CD4-positive, alpha-beta memory T cell (primary cell): ENCODE measurements at regions not wholly inside any gene's neighbourhood (a gene's known extent, or its start where the extent isn't known, plus 50 kb on each side); places are given as distances from the start of the nearest gene placed in this dataset.

Experiments
- CTCF ChIA-PET: fragments of 350-600 bp; sonication (Branson Sonifier 250); formaldehyde crosslinking; loops from one replicate; lab custom pipeline; 2021; ENCODE audit warnings: inconsistent platforms; ENCODE audit not compliant: partially characterized antibody; lab: Charles Lee
- POLR2A ChIA-PET: fragments of 350-600 bp; sonication (Branson Sonifier 250); formaldehyde crosslinking; loops from one replicate; lab custom pipeline; 2021; ENCODE audit not compliant: partially characterized antibody; lab: Charles Lee
- DNase-seq, 5 donors: peaks; one replicate each; pipeline versions ENCODE4 v3.0.0 to v3.0.0-alpha.2; 2020 to 2022; ENCODE audit warnings: mixed read lengths in 1 of 5
- H3K27ac ChIP-seq: one replicate; pipeline ENCODE4 v1.7.0; 2013; ENCODE audit warnings: low read depth, low read length
- H3K27me3 ChIP-seq: 2 replicates; pipeline ENCODE4 v1.7.0; 2013; ENCODE audit warnings: mild to moderate bottlenecking, low read length, moderate library complexity; ENCODE audit not compliant: insufficient read depth
- H3K36me3 ChIP-seq: 2 replicates; pipeline ENCODE4 v1.7.0; 2013; ENCODE audit warnings: mild to moderate bottlenecking, low read length, moderate library complexity; ENCODE audit not compliant: insufficient read depth
- H3K4me1 ChIP-seq: 2 replicates; pipeline ENCODE4 v1.7.0; 2013; ENCODE audit warnings: mild to moderate bottlenecking, low read length, moderate library complexity; ENCODE audit not compliant: insufficient read depth
- H3K4me3 ChIP-seq, 2 donors: one replicate each; pipeline ENCODE4 v1.7.0; 2013; ENCODE audit warnings: low read length in 2 of 2, mild to moderate bottlenecking in 1 of 2
- H3K9me3 ChIP-seq, 2 donors: one replicate each; pipeline ENCODE4 v1.7.0; 2013; ENCODE audit warnings: low read length in 2 of 2, control low read depth in 1 of 2; ENCODE audit not compliant: control insufficient read depth in 1 of 2
- H3K27ac Mint-ChIP-seq, 7 donors: one replicate each; pipeline ENCODE4 v1.8.0; 2020 to 2021; ENCODE audit warnings: mixed read lengths in 7 of 7, mild to moderate bottlenecking in 6 of 7, inconsistent platforms in 3 of 7, moderate library complexity in 3 of 7
- H3K27me3 Mint-ChIP-seq, 2 donors: one replicate each; pipeline ENCODE4 v1.8.0; 2020 to 2021; ENCODE audit warnings: mixed read lengths in 2 of 2
- H3K36me3 Mint-ChIP-seq, 2 donors: one replicate each; pipeline ENCODE4 v1.8.0; 2020 to 2021; ENCODE audit warnings: mixed read lengths in 2 of 2, inconsistent platforms in 1 of 2, mild to moderate bottlenecking in 1 of 2
- H3K4me1 Mint-ChIP-seq, 4 donors: one replicate each; pipeline ENCODE4 v1.8.0; 2020 to 2021; ENCODE audit warnings: mixed read lengths in 4 of 4, mild to moderate bottlenecking in 1 of 4
- H3K4me3 Mint-ChIP-seq, 8 donors: one replicate each; pipeline ENCODE4 v1.8.0; 2020 to 2021; ENCODE audit warnings: mixed read lengths in 8 of 8, mild to moderate bottlenecking in 7 of 8, moderate library complexity in 6 of 8, inconsistent platforms in 3 of 8
- H3K9me3 Mint-ChIP-seq, 8 donors: one replicate each; pipeline ENCODE4 v1.8.0; 2020 to 2021; ENCODE audit warnings: mixed read lengths in 8 of 8, mild to moderate bottlenecking in 5 of 8, inconsistent platforms in 3 of 8, moderate library complexity in 1 of 8
- intact Hi-C: fragments of 100-400 bp; cut with micrococcal nuclease; formaldehyde crosslinking; loops from one replicate; pipeline ENCODE4 v1.15.1; 2023

GRCh38 chr13:102993348-102993747, 72.9 kb downstream of the SLC10A2 start:
- intact Hi-C loops, result no loop called here
- Mint-ChIP-seq H3K4me1 (no peaks in the 10 kb centered on the region), H3K4me3 (no peak overlapping the region), H3K27ac (no peak overlapping the region), H3K27me3 (peaks cover 2 to 3% of the 10 kb centered on the region in 2 donors), H3K36me3 (no peaks in the 10 kb centered on the region), H3K9me3 (peaks cover 3 to 13% (median 6%) of the 10 kb centered on the region in 8 donors)
- ChIA-PET CTCF (no interaction called here), POLR2A (no interaction called here)
- Histone ChIP-seq H3K27me3 (no peaks in the 10 kb centered on the region), H3K9me3 (no peaks in the 10 kb centered on the region), H3K4me3 (no peak overlapping the region), H3K27ac (no peak overlapping the region), H3K36me3 (no peaks in the 10 kb centered on the region), H3K4me1 (no peaks in the 10 kb centered on the region)
- no peak for DNase-seq

DNA sequence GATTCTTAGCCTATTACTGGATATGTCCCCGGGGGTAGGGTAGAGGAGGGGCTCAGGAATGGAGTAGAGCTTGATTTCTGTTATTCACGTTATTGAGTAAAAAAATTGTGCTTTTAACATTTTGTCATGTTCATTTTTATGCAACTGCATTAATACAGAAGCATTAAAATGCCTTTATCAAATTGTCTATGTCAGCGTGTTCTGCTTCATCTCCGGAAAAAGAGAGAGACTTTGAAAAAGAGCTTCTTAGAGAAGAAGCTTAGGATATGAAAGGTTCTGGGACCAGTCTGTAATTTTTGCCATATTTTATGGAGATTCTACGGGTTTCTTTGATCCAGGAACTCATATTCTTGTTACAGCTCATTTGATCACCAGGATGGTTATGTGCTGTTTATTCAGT, 82.0 kb downstream of the SLC10A2 start:
- no peak overlapping the region for H3K27ac ChIP-seq
- H3K4me1 ChIP-seq, result no peaks in the 10 kb centered on the region
- H3K27me3 Mint-ChIP-seq, result peaks cover 4% of the 10 kb centered on the region in 2 donors
- no peaks in the 10 kb centered on the region for H3K36me3 ChIP-seq
- no peak overlapping the region for H3K27ac Mint-ChIP-seq
- H3K36me3 Mint-ChIP-seq, result no peaks in the 10 kb centered on the region
- no peaks in the 10 kb centered on the region for H3K4me1 Mint-ChIP-seq
- H3K4me3 ChIP-seq, result no peak overlapping the region
- intact Hi-C loops, result no loop called here
- ChIA-PET POLR2A (no interaction called here), CTCF (no interaction called here)
- no peaks in the 10 kb centered on the region for H3K27me3 ChIP-seq
- peaks cover 0 to 4% of the 10 kb centered on the region in 2 donors for H3K9me3 ChIP-seq
- no peak for DNase-seq
- H3K4me3 Mint-ChIP-seq, result no peak overlapping the region
- H3K9me3 Mint-ChIP-seq, result peaks cover 8 to 30% (median 12%) of the 10 kb centered on the region in 8 donors

- H3K4me1 Mint-ChIP-seq, result no peaks in the 10 kb centered on the region
- Histone ChIP-seq H3K36me3 (no peaks in the 10 kb centered on the region), H3K27me3 (no peaks in the 10 kb centered on the region), H3K27ac (no peak overlapping the region), H3K9me3 (peaks cover 0 to 4% of the 10 kb centered on the region in 2 donors), H3K4me1 (no peaks in the 10 kb centered on the region), H3K4me3 (no peak overlapping the region)
- intact Hi-C loops, result no loop called here
- no peak overlapping the region for H3K27ac Mint-ChIP-seq
- H3K36me3 Mint-ChIP-seq, result no peaks in the 10 kb centered on the region
- no peak for DNase-seq
- peaks cover 6 to 25% (median 10%) of the 10 kb centered on the region in 8 donors for H3K9me3 Mint-ChIP-seq
- CTCF ChIA-PET, result no interaction called here
- no peak overlapping the region for H3K4me3 Mint-ChIP-seq
- peaks cover 4% of the 10 kb centered on the region in 2 donors for H3K27me3 Mint-ChIP-seq
- POLR2A ChIA-PET, result no interaction called here
Observed at GRCh38 chr13:102983496-102983895, 82.7 kb downstream of the SLC10A2 start.

DNA sequence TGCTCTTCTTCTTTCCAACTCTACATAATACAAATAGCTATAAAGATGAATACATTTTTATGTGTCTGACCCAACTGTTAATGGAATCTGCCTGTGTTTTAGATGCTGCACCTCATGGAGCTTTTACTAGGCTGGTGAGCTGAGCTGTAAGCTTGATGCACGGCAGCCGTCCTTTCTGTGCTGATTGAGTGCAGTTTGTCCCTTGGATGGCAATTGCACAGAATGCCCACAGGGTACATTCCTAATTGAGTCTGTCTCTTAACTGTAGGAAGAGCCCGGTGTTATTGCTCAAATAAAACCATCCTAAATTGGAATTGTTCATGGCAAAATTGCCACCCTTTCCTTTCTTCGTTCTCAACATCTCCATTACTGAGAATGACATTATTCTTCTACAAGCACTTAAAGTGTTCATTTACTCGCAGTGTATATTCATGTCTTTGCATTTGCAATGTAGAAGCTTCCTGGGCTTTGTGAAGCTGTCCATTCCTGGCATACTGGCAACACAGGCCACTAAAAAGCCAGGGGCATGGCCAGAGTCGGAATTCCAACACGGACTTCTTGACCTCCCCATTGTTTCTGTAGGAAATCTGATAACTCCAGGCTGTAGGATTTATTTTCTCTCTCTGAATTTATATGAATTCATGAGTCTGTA, 85.8 kb downstream of the SLC10A2 start:
- Mint-ChIP-seq H3K27me3 (peaks cover 4 to 6% of the 10 kb centered on the region in 2 donors), H3K4me3 (no peak overlapping the region), H3K27ac (no peak overlapping the region), H3K4me1 (no peaks in the 10 kb centered on the region), H3K36me3 (no peaks in the 10 kb centered on the region), H3K9me3 (no peaks in the 10 kb centered on the region)
- H3K27ac ChIP-seq, result no peak overlapping the region
- ChIA-PET POLR2A (no interaction called here), CTCF (no interaction called here)
- H3K4me1 ChIP-seq, result no peaks in the 10 kb centered on the region
- no peak overlapping the region for H3K4me3 ChIP-seq
- H3K27me3 ChIP-seq, result no peaks in the 10 kb centered on the region
- no peaks in the 10 kb centered on the region for H3K36me3 ChIP-seq
- DNase-seq, result no peak
- H3K9me3 ChIP-seq, result no peaks in the 10 kb centered on the region
- intact Hi-C loops, result no loop called here

DNA sequence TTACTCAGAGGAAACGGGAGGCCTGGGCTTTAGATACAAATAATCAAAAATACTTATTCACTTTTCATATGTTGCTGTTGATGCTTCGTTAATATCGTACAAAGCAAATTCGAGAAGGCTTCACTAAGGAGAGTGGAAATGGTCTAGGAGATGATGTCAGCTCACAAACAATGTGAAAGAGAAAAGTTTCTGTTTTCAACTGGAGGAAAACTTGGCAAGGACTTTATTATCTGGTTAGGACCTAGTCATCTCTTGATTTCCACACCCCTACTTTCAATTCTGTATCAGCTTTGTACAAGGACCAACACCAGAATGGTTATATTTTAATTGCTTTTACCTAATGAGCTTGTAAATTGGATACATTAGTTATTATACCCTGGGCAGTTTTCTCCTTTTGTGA, 88.0 kb downstream of the SLC10A2 start:
- Histone ChIP-seq H3K9me3 (no peaks in the 10 kb centered on the region), H3K4me3 (no peak overlapping the region), H3K27me3 (no peaks in the 10 kb centered on the region), H3K27ac (no peak overlapping the region), H3K4me1 (no peaks in the 10 kb centered on the region), H3K36me3 (no peaks in the 10 kb centered on the region)
- intact Hi-C loops, result no loop called here
- no peak overlapping the region for H3K4me3 Mint-ChIP-seq
- H3K9me3 Mint-ChIP-seq, result peaks cover 0 to 2% (median 0%) of the 10 kb centered on the region in 8 donors
- DNase-seq, result no peak
- H3K36me3 Mint-ChIP-seq, result no peaks in the 10 kb centered on the region
- H3K27me3 Mint-ChIP-seq, result peaks cover 6 to 9% of the 10 kb centered on the region in 2 donors
- H3K27ac Mint-ChIP-seq, result no peak overlapping the region
- CTCF ChIA-PET, result interaction anchor here (0.8 kb wide), 1 partner anchor 9 kb away, joined by 3 read pairs; no protein-coding TSS in a partner anchor
- H3K4me1 Mint-ChIP-seq, result no peaks in the 10 kb centered on the region
- POLR2A ChIA-PET, result no interaction called here

DNA sequence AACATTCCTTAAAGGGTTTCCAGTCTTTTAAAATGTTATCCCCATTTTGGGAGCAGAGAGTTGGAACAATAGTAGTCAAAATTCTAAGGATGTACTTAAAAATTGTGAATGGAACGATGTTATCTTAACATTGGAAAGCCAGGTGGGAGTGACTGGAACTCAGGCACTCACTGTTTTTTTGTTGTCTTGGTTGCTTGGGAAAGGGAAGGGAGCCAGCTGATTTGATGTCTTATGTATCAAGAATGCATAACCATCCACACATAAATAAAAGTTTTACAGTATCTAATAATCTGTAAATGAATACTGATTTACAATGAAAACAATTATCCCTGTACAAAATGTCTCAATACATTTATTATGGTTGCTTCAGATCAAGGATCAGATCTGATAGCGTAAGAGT, 88.7 kb downstream of the SLC10A2 start:
- peaks cover 5 to 7% of the 10 kb centered on the region in 2 donors for H3K27me3 Mint-ChIP-seq
- H3K27ac ChIP-seq, result no peak overlapping the region
- H3K4me3 ChIP-seq, result no peak overlapping the region
- CTCF ChIA-PET, result interaction anchor here (0.8 kb wide), 1 partner anchor 9 kb away, joined by 3 read pairs; no protein-coding TSS in a partner anchor
- no peaks in the 10 kb centered on the region for H3K36me3 Mint-ChIP-seq
- no peaks in the 10 kb centered on the region for H3K9me3 ChIP-seq
- intact Hi-C loops, result no loop called here
- H3K4me1 ChIP-seq, result no peaks in the 10 kb centered on the region
- no peak overlapping the region for H3K27ac Mint-ChIP-seq
- no peaks in the 10 kb centered on the region for H3K27me3 ChIP-seq
- POLR2A ChIA-PET, result no interaction called here
- no peaks in the 10 kb centered on the region for H3K36me3 ChIP-seq
- H3K4me1 Mint-ChIP-seq, result no peaks in the 10 kb centered on the region
- peaks cover 0 to 2% (median 0%) of the 10 kb centered on the region in 8 donors for H3K9me3 Mint-ChIP-seq
- DNase-seq, result no peak
- H3K4me3 Mint-ChIP-seq, result no peak overlapping the region

DNA sequence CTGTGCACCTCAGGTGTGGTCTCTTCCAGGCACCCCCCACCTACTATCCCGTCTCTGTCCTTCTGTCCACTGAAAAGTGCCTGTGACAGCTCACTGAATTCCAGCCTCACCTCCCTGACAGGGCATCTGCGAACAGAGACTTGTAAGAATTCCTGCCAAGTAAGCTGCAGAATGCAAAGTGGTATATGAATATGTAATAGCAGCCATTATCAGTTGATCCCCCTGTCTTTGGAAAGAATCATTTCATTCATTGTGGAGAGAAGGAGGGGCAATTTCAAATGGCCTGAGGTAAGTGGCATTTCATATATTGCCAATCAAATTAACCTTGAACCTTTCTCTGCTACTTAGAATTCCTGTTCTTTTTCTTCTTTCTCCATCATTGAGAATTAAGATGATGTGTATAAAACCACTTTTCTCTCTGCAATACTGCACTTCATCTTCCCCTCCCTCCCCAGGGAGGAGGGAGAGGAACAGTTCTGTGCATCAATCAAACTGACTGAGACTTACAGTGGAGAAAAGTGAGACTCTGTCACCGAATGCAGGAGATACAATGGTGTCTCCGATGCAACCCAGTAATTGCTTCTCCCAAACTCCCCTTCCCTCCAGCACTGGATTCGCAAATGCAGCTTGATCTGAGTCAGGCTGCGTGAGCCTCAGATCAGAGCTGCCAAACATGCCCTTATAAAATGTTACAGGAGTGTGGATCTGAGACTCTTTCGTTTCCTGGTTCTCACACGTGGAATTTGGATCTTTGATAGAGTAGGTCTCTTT, 91.7 kb downstream of the SLC10A2 start:
- Histone ChIP-seq H3K27ac (no peak overlapping the region), H3K27me3 (no peaks in the 10 kb centered on the region), H3K4me1 (no peaks in the 10 kb centered on the region), H3K36me3 (no peaks in the 10 kb centered on the region), H3K4me3 (no peak overlapping the region), H3K9me3 (no peaks in the 10 kb centered on the region)
- Mint-ChIP-seq H3K36me3 (no peaks in the 10 kb centered on the region), H3K27ac (no peak overlapping the region), H3K4me3 (no peak overlapping the region), H3K9me3 (peaks cover 0 to 2% (median 0%) of the 10 kb centered on the region in 8 donors), H3K4me1 (peaks cover 0 to 2% (median 0%) of the 10 kb centered on the region in 4 donors), H3K27me3 (peaks cover 4 to 10% of the 10 kb centered on the region in 2 donors)
- intact Hi-C loops, result no loop called here
- DNase-seq, result no peak
- ChIA-PET CTCF (no interaction called here), POLR2A (no interaction called here)
